WTC11 (cell line): ENCODE measurements at regions not wholly inside any gene's neighbourhood (a gene's known extent, or its start where the extent isn't known, plus 50 kb on each side); places are given as distances from the start of the nearest gene placed in this dataset.

Experiments used
- ATAC-seq: fragments of 200-7000 bp; cut with Tn5 transposase; 2 replicates; pipeline ENCODE4 v1.10.0; 2021; ENCODE audit warnings: mild to moderate bottlenecking, moderate library complexity
- CTCF ChIA-PET: fragments of 300-600 bp; sonication (Branson Sonifier 250); formaldehyde crosslinking; loops from one replicate; lab custom pipeline; 2021; ENCODE audit warnings: antibody characterized with exemption; lab: Charles Lee
- POLR2A ChIA-PET: fragments of 350-600 bp; sonication (Branson Sonifier 250); formaldehyde crosslinking; loops from one replicate; lab custom pipeline; 2021; ENCODE audit warnings: antibody characterized with exemption; lab: Charles Lee
- DNase-seq: peaks from one replicate; pipeline ENCODE4 v3.0.0; 2021; ENCODE audit warnings: low spot score
- H3K27ac Mint-ChIP-seq: 2 replicates; pipeline ENCODE4 v1.8.0; 2021; ENCODE audit warnings: mixed read lengths
- H3K27me3 Mint-ChIP-seq: 2 replicates; pipeline ENCODE4 v1.8.0; 2021; ENCODE audit warnings: low read depth, mild to moderate bottlenecking, moderate library complexity, mixed read lengths
- H3K36me3 Mint-ChIP-seq: 2 replicates; pipeline ENCODE4 v1.8.0; 2021; ENCODE audit warnings: mixed read lengths
- H3K4me1 Mint-ChIP-seq: 2 replicates; pipeline ENCODE4 v1.8.0; 2022; ENCODE audit warnings: mixed read lengths
- H3K4me3 Mint-ChIP-seq: 2 replicates; pipeline ENCODE4 v1.8.0; 2021; ENCODE audit warnings: mild to moderate bottlenecking, moderate library complexity, mixed read lengths
- H3K9me3 Mint-ChIP-seq: 2 replicates; pipeline ENCODE4 v1.8.0; 2021; ENCODE audit warnings: mixed read lengths
- ATF1 ChIP-seq: sonication (generic); formaldehyde crosslinking; IDR thresholded peaks from 2 replicates; pipeline ENCODE4 v1.8.1; 2023; ENCODE audit warnings: mild to moderate bottlenecking, moderate library complexity, missing genetic modification reagents
- CREB1 ChIP-seq: sonication (generic); formaldehyde crosslinking; IDR thresholded peaks from 2 replicates; pipeline ENCODE4 v1.8.0; 2023; ENCODE audit warnings: mild to moderate bottlenecking, missing genetic modification reagents
- EMX1 ChIP-seq: fragments of 250-450 bp; sonication (Bioruptor Pico); IDR thresholded peaks from 2 replicates; pipeline ENCODE4 v1.8.0; 2021; ENCODE audit warnings: mild to moderate bottlenecking
- FOXJ3 ChIP-seq: sonication (generic); formaldehyde crosslinking; IDR thresholded peaks from 2 replicates; pipeline ENCODE4 v1.9.0; 2021; ENCODE audit warnings: missing genetic modification reagents, mild to moderate bottlenecking, borderline replicate concordance
- FOXP1 ChIP-seq: sonication (generic); formaldehyde crosslinking; IDR thresholded peaks from 2 replicates; pipeline ENCODE4 v1.8.0; 2022; ENCODE audit warnings: missing genetic modification reagents, mild to moderate bottlenecking, moderate library complexity, borderline replicate concordance
- GABPB1 ChIP-seq: sonication (generic); formaldehyde crosslinking; IDR thresholded peaks from 2 replicates; pipeline ENCODE4 v1.8.1; 2023; ENCODE audit warnings: mild to moderate bottlenecking, missing genetic modification reagents
- GRHL2 ChIP-seq: fragments of 250-450 bp; sonication (Bioruptor Pico); IDR thresholded peaks from 2 replicates; pipeline ENCODE4 v1.8.0; 2022; ENCODE audit warnings: mild to moderate bottlenecking, moderate library complexity; ENCODE audit not compliant: insufficient replicate concordance, severe bottlenecking
- HMGA2 ChIP-seq: fragments of 250-450 bp; sonication (Bioruptor Pico); IDR thresholded peaks from 2 replicates; pipeline ENCODE4 v1.4.0; 2021; ENCODE audit warnings: mild to moderate bottlenecking, moderate library complexity
- JUN ChIP-seq: sonication (generic); formaldehyde crosslinking; IDR thresholded peaks from 2 replicates; pipeline ENCODE4 v1.8.0; 2023; ENCODE audit warnings: mild to moderate bottlenecking, missing genetic modification reagents
- NFATC4 ChIP-seq: fragments of 250-450 bp; sonication (Bioruptor Pico); IDR thresholded peaks from 2 replicates; pipeline ENCODE4 v1.9.0; 2021; ENCODE audit warnings: mild to moderate bottlenecking
- OVOL2 ChIP-seq: fragments of 250-450 bp; sonication (Bioruptor Pico); IDR thresholded peaks from 2 replicates; pipeline ENCODE4 v1.9.0; 2021; ENCODE audit warnings: mild to moderate bottlenecking, borderline replicate concordance
- SMAD3 ChIP-seq: sonication (generic); formaldehyde crosslinking; IDR thresholded peaks from 2 replicates; pipeline ENCODE4 v1.8.0; 2022; ENCODE audit warnings: missing genetic modification reagents, mild to moderate bottlenecking, borderline replicate concordance
- SMAD4 ChIP-seq: sonication (generic); formaldehyde crosslinking; IDR thresholded peaks from 2 replicates; pipeline ENCODE4 v1.8.0; 2022; ENCODE audit warnings: mild to moderate bottlenecking, missing genetic modification reagents
- TP53 ChIP-seq: sonication (generic); formaldehyde crosslinking; IDR thresholded peaks from 2 replicates; pipeline ENCODE4 v1.8.1; 2023; ENCODE audit warnings: mild to moderate bottlenecking, missing genetic modification reagents
- ZBTB21 ChIP-seq: sonication (generic); formaldehyde crosslinking; IDR thresholded peaks from 2 replicates; pipeline ENCODE4 v1.8.1; 2023; ENCODE audit warnings: mild to moderate bottlenecking, missing genetic modification reagents, borderline replicate concordance
- ZNF396 ChIP-seq: fragments of 250-450 bp; sonication (Bioruptor Pico); IDR thresholded peaks from 2 replicates; pipeline ENCODE4 v1.8.0; 2021; ENCODE audit warnings: mild to moderate bottlenecking, moderate library complexity, borderline replicate concordance
- TF ChIP-seq, protein P1 (sequence below): sonication (generic); formaldehyde crosslinking; IDR thresholded peaks from 2 replicates; pipeline ENCODE4 v1.8.1; 2023; ENCODE audit warnings: mild to moderate bottlenecking, missing genetic modification reagents
- TF ChIP-seq, protein P2 (sequence below): sonication (generic); formaldehyde crosslinking; IDR thresholded peaks from 2 replicates; pipeline ENCODE4 v1.8.0; 2022; ENCODE audit warnings: mild to moderate bottlenecking, missing genetic modification reagents
- TF ChIP-seq, protein P3 (sequence below): sonication (generic); formaldehyde crosslinking; IDR thresholded peaks from 2 replicates; pipeline ENCODE4 v1.8.0; 2022; ENCODE audit warnings: mild to moderate bottlenecking, missing genetic modification reagents
- TF ChIP-seq, protein P4 (sequence below): sonication (generic); formaldehyde crosslinking; conservative IDR thresholded peaks from 2 replicates; pipeline ENCODE4 v1.8.1; 2022; ENCODE audit warnings: mild to moderate bottlenecking, missing genetic modification reagents
- TF ChIP-seq, protein P5 (sequence below): fragments of 250-450 bp; sonication (Bioruptor Pico); IDR thresholded peaks from 2 replicates; pipeline ENCODE4 v1.9.0; 2021; ENCODE audit warnings: mild to moderate bottlenecking
- TF ChIP-seq, protein P6 (sequence below): fragments of 200-600 bp; IDR thresholded peaks from 2 replicates; pipeline ENCODE4 v1.8.0; 2022; ENCODE audit warnings: antibody characterized with exemption

DNA sequence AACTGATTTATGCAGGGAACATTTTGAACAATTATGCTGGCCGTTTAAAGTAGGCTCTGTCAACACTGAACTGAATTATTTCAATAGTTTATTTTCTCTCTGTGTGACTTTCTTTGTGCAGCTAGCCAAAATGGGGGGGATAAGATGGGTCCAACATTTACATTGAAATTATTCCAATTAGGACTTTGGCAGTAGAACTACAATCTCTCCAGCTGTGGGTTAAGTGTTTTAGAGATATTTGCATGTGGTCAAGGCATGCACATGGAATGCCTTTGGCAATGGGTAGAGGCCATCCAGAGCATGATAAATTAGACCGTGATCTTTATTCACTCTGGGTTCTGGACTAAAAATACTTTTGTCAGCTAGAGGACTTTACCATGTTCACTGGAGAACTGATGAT is 107.9 kb upstream of the ELOVL6 start (continued):
- no peak for TF ChIP-seq ZNF396
- no peak for TF ChIP-seq FOXJ3 (CRISPR knock-in tag)
- no peak for TF ChIP-seq FOXP1
- TF ChIP-seq, protein P1, sequence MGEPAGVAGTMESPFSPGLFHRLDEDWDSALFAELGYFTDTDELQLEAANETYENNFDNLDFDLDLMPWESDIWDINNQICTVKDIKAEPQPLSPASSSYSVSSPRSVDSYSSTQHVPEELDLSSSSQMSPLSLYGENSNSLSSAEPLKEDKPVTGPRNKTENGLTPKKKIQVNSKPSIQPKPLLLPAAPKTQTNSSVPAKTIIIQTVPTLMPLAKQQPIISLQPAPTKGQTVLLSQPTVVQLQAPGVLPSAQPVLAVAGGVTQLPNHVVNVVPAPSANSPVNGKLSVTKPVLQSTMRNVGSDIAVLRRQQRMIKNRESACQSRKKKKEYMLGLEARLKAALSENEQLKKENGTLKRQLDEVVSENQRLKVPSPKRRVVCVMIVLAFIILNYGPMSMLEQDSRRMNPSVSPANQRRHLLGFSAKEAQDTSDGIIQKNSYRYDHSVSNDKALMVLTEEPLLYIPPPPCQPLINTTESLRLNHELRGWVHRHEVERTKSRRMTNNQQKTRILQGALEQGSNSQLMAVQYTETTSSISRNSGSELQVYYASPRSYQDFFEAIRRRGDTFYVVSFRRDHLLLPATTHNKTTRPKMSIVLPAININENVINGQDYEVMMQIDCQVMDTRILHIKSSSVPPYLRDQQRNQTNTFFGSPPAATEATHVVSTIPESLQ (CRISPR knock-in tag): no peak
- no peak for TF ChIP-seq GABPB1 (CRISPR knock-in tag)
- TF ChIP-seq, protein P2, sequence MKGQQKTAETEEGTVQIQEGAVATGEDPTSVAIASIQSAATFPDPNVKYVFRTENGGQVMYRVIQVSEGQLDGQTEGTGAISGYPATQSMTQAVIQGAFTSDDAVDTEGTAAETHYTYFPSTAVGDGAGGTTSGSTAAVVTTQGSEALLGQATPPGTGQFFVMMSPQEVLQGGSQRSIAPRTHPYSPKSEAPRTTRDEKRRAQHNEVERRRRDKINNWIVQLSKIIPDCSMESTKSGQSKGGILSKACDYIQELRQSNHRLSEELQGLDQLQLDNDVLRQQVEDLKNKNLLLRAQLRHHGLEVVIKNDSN (CRISPR knock-in tag): no peak
- TF ChIP-seq CREB1 (CRISPR knock-in tag): no peak
- TF ChIP-seq NFATC4 (CRISPR knock-in tag): no peak
- no peak for TF ChIP-seq GRHL2 (CRISPR knock-in tag)
- TF ChIP-seq TP53 (CRISPR knock-in tag): no peak
- TF ChIP-seq ZBTB21 (CRISPR knock-in tag): no peak

DNA sequence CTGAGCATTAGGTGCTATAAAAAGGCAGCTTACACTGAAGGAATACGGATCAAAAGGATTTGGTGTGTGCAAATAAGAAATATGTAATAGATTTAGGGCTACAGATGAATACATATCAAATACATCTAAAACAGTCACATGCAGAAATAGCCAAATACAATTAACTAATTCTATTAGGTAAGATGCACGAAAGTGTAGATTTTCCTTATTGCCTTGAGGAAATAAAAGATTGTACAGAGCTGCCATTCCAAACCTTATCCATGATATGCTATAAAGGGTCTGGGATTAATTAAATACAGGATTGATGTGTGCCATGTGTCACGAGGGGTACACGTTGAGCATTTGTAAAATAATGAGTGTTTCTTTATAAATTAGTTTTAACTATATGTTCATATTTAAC is 107.0 kb upstream of the ELOVL6 start:
- H3K9me3 Mint-ChIP-seq: no peaks in the 10 kb centered on the region; the same call in 1 of the 2 replicates
- CTCF ChIA-PET: no interaction called here
- ATAC-seq (no peak), DNase-seq (no peak)
- H3K4me1 Mint-ChIP-seq: no peaks in the 10 kb centered on the region
- POLR2A ChIA-PET: no interaction called here
- H3K27me3 Mint-ChIP-seq: peaks cover 3% of the 10 kb centered on the region; the same call in 1 of the 2 replicates
- TF ChIP-seq, protein P3, sequence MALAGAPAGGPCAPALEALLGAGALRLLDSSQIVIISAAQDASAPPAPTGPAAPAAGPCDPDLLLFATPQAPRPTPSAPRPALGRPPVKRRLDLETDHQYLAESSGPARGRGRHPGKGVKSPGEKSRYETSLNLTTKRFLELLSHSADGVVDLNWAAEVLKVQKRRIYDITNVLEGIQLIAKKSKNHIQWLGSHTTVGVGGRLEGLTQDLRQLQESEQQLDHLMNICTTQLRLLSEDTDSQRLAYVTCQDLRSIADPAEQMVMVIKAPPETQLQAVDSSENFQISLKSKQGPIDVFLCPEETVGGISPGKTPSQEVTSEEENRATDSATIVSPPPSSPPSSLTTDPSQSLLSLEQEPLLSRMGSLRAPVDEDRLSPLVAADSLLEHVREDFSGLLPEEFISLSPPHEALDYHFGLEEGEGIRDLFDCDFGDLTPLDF: no peak
- TF ChIP-seq JUN: no peak
- TF ChIP-seq FOXJ3 (CRISPR knock-in tag): no peak
- TF ChIP-seq, protein P2 (CRISPR knock-in tag): no peak
- H3K36me3 Mint-ChIP-seq: no peaks in the 10 kb centered on the region
- no peak overlapping the region for H3K27ac Mint-ChIP-seq
- H3K4me3 Mint-ChIP-seq: no peak overlapping the region

DNA sequence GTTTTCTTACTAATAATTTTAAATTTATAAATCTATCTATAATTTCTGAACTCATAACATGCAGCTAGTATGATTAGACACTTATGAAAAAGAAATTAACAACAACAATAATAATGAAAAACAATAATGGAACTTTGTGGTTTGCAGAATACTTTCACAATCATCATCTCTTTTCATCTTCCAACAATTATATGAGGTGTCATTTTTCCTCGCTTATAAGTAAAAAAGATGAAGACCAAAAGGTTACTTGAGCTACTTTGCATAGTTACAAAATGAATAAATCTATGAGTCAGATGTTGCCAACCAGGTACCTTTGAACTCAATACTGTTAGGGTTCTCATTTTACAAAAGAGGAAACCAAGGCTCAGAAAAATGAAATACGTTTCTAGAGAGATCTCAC is 98.5 kb upstream of the ELOVL6 start:
- POLR2A ChIA-PET: no interaction called here
- Mint-ChIP-seq H3K36me3 (no peaks in the 10 kb centered on the region), H3K9me3 (peaks cover 11% of the 10 kb centered on the region), H3K27ac (no peak overlapping the region), H3K4me1 (no peaks in the 10 kb centered on the region)
- no peak for DNase-seq
- CTCF ChIA-PET: no interaction called here
- TF ChIP-seq, protein P4, sequence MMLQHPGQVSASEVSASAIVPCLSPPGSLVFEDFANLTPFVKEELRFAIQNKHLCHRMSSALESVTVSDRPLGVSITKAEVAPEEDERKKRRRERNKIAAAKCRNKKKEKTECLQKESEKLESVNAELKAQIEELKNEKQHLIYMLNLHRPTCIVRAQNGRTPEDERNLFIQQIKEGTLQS (CRISPR knock-in tag): no peak
- TF ChIP-seq ATF1 (CRISPR knock-in tag) (no peak), GRHL2 (CRISPR knock-in tag) (no peak), SMAD3 (CRISPR knock-in tag) (no peak), OVOL2 (CRISPR knock-in tag) (no peak), CREB1 (CRISPR knock-in tag) (no peak), EMX1 (no peak), JUN (no peak), HMGA2 (CRISPR knock-in tag) (no peak), SMAD4 (CRISPR knock-in tag) (no peak)
- TF ChIP-seq, protein P5, sequence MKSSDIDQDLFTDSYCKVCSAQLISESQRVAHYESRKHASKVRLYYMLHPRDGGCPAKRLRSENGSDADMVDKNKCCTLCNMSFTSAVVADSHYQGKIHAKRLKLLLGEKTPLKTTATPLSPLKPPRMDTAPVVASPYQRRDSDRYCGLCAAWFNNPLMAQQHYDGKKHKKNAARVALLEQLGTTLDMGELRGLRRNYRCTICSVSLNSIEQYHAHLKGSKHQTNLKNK (CRISPR knock-in tag): no peak
- TF ChIP-seq, protein P6, sequence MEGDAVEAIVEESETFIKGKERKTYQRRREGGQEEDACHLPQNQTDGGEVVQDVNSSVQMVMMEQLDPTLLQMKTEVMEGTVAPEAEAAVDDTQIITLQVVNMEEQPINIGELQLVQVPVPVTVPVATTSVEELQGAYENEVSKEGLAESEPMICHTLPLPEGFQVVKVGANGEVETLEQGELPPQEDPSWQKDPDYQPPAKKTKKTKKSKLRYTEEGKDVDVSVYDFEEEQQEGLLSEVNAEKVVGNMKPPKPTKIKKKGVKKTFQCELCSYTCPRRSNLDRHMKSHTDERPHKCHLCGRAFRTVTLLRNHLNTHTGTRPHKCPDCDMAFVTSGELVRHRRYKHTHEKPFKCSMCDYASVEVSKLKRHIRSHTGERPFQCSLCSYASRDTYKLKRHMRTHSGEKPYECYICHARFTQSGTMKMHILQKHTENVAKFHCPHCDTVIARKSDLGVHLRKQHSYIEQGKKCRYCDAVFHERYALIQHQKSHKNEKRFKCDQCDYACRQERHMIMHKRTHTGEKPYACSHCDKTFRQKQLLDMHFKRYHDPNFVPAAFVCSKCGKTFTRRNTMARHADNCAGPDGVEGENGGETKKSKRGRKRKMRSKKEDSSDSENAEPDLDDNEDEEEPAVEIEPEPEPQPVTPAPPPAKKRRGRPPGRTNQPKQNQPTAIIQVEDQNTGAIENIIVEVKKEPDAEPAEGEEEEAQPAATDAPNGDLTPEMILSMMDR: no peak
- TF ChIP-seq, all 79 proteins: peak for 0
- H3K4me3 Mint-ChIP-seq: no peak overlapping the region
- H3K27me3 Mint-ChIP-seq: no peaks in the 10 kb centered on the region
- ATAC-seq: no peak
